T47D (cell line): ENCODE measurements at regions not wholly inside any gene's neighbourhood (a gene's known extent, or its start where the extent isn't known, plus 50 kb on each side); places are given as distances from the start of the nearest gene placed in this dataset.

Experiments
- DNase-seq, 2 experiments: peaks; one replicate each; pipeline versions ENCODE4 v3.0.0 to v3.0.0-alpha.2; 2011 to 2012; ENCODE audit warnings: low read depth in 1 of 2, low spot score in 1 of 2
- JUND ChIP-seq: IDR thresholded peaks from 2 replicates; pipeline ENCODE4 v1.6.1; 2012; ENCODE audit warnings: low read depth
- in situ Hi-C: cut with HindIII; loops from 2 replicates; pipeline ENCODE4 v1.10.0; 2016; ENCODE audit warnings: low sequenced_read_pairs, low pct_unique_long_range_greater_than_20kb

DNA sequence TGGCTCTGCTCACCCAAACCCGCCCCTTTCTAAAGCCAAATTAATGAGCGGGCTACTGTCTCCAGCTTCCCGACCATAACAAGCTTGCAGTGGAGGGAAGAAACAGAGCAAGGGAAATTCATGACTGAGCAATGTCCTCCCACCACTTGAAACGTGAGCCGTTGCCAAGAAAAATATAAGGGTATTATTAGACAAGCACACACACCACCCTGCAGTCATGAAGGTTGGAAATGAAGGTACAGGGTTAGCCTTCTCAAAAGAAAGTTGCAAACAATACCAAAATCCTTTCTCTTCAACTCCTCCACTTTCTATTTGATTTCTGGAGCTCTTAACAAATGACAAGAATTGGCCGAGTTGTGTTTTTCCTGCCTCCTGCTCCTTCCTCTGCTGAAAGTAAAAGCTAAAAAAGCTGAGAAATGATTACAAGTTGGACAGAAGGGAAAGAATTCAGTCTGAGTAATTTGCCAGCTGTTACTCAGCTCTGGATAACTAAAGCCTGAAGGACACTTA is 151.1 kb upstream of the B3GAT2 start:
- in situ Hi-C loops = no loop called here
- TF ChIP-seq JUND = no peak
- no peak for DNase-seq

DNA sequence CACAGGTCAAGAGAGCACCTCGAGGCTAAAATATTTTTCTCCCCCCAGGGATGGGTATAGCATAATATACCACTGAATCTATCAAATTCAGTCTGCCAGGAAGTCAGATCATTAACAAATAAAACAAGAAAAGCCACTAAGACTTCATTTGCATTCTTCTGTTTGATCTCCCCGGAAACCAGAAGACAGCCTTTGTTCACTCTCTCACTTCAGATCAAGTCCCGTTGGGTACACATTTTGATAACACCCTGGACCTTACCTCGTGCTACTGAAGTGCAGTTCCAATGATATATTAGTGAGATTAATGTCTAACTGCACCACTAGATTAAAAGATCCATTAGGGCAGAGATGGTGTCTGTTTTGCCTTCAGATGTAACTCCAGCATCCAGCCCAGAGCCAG is 157.7 kb upstream of the B3GAT2 start:
- no peak for DNase-seq
- in situ Hi-C loops = no loop called here

DNA sequence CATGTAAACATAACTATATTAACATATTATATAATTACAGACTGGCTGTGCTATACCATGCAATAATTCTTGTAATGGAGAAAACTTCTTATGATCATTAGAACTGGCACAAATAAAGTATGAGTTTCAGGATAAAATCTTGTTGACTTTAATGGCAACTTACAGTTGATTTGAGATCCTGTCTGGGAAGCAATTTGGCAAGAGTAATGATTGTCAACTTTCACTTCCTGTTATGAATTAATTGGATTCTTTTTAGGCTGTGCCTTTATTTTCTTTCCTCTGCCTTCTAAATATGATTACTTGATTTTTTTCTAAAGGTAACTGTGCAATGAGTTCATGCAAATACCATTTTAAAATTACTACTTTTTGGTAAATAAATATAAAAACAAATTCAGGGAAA is 158.1 kb upstream of the B3GAT2 start:
- no peak for TF ChIP-seq JUND
- DNase-seq = no peak
- in situ Hi-C loops = no loop called here

More for the DNA sequence above, 157.7 kb upstream of the B3GAT2 start:
- no peak for TF ChIP-seq JUND

DNA sequence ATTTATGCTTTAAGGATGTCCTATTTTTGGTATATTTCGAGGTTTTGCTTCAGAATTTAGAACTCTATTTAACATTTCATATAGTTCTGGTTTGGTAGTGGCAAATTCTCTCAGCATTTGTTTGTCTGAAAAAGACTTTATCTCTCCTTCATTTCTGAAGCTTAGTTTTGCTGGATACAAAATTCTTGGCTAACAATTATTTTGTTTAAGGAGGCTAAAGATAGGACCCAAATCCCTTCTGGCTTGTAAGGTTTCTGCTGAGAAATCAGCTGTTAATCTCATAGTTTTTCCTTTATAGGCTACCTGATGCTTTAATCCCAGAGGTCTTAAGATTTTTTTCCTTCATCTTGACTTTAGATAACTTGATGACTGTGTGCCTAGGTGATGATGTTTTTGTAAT is 162.7 kb upstream of the B3GAT2 start:
- in situ Hi-C loops = no loop called here
- no peak for DNase-seq
- TF ChIP-seq JUND = no peak

DNA sequence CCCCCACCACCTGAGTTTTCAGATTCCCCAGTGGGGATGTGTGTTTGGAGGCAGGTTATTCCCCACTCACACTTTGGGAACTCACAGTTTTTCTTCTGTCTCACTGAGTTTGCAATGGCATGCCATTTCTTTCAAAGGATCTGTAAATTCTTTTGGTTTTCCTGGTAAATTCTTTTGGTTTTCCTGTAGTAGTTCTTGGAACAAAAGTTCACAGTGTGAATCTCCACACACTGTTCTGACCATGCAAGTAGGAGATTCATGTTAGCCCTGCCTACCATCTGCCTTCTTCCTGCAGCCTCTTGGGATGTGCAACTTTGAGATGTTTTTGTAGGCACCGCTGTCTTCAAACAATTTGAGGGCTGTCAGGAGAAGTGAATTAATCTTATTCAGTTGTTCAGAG is 165.6 kb upstream of the OGFRL1 start:
- in situ Hi-C loops = no loop called here
- TF ChIP-seq JUND = no peak
- no peak for DNase-seq

- in situ Hi-C loops = no loop called here
- no peak for DNase-seq
- no peak for TF ChIP-seq JUND
These were observed 164.3 kb upstream of the OGFRL1 start for GRCh38 chr6:71124340-71124739.

- in situ Hi-C loops = no loop called here
- TF ChIP-seq JUND = no peak
- no peak for DNase-seq
These were observed 163.4 kb upstream of the OGFRL1 start for GRCh38 chr6:71125216-71125615.

DNA sequence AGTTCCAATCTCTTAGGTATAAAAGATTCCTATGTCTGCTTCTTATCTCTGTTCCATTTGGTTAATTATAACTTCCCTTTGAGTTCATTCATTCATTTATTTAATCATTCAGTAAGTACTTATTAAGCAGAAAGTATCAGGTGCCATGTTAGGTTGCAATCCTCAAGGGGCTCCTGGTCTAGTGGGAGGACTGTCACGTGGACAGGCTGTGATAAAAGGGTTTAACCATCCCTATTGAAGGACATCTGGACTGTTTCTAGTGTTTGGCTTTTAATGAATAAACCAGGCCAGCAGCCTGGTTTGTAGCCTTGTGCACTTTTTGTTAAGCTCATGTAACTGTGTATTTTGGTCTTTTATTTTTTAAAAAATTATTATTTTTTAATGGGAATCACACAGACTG is 162.1 kb upstream of the OGFRL1 start:
- DNase-seq = no peak
- TF ChIP-seq JUND = no peak

DNA sequence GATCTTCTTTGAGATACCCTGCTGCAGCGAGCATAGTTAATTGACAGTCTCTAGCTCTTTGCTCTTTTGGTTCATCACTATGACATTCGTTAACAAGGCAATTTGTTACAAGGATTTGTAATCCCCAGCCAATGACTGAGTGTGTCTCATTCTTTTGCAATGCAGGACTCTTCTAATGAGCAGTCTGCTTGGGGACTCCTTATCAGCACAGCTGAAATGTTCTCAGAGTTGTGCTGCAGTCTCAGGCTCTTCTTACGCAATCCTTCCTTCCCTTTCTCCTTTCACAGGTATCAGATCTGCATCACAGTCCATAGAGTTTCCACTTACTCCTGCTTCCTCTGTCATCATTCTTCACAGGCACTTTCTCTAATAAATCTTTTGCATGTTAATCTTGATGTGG is 161.2 kb upstream of the OGFRL1 start:
- DNase-seq = no peak
- no peak for TF ChIP-seq JUND
- in situ Hi-C loops = no loop called here

More for the DNA sequence above, 162.1 kb upstream of the OGFRL1 start:
- in situ Hi-C loops = no loop called here

GRCh38 chr6:71130277-71130676 is 158.3 kb upstream of the OGFRL1 start:
- in situ Hi-C loops = no loop called here
- no peak for DNase-seq
- TF ChIP-seq JUND = no peak

GRCh38 chr6:71134929-71135642 is 153.5 kb upstream of the OGFRL1 start:
- TF ChIP-seq JUND = no peak
- DNase-seq = no peak
- in situ Hi-C loops = no loop called here

DNA sequence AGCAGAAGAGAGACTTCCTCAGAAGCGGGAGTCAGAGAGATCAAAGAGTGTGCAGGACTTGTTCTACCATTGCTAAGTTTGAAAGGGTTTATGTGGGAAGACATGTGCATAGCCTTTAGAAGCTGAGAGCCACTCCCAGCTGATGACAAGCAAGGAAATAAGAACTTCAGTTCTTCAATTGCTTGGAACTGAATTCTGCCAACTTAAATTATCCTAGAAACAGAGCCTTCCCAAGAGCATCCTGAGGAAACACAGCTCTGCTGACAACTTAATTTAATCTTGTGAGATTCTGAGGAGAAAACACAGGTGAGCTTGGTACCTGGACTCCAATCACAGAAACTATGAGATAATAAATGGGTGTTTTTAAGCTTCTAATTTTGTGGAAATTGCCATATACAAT is 150.6 kb upstream of the OGFRL1 start:
- no peak for TF ChIP-seq JUND
- DNase-seq = no peak
- in situ Hi-C loops = no loop called here

DNA sequence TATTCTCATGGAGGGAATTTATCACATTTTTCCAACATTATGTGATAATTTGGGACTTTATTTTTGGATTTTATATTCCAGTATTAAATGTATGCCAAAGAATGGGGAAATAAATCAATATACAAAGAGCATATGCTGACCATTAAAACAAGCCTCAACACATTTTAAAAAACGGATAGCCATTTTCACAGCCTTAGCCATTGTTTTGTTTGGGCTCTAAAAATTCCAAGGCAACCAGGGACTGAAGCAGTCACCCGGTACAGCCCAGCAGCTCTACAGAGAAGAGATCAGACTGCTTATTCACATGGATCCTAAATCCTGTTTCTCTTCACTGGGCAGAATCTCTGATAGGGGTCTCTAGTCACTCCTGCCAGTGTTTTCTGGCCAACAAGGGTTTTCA is 150.2 kb upstream of the OGFRL1 start:
- no peak for DNase-seq
- no peak for TF ChIP-seq JUND
- in situ Hi-C loops = no loop called here

DNA sequence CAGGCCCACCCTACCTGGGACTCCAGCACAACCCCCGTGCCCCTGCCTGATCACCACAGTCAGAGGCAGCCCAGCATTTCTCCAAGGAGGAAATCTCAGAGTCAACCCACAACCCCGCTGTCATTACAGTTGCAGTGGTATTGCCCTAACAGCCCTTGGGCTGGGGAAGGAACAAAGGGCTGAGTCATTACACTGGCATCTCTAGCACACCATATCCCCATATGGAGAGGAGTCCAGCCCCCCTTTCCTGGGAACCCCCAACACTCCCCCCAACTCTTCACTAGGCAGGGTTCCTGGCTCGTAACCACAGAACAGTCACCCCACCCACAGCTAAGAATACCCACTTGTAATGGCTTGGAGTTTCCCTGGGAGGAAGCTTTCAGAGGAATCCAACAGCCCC is 149.4 kb upstream of the OGFRL1 start:
- no peak for DNase-seq
- in situ Hi-C loops = no loop called here
- TF ChIP-seq JUND = no peak
